Colonic mucosa (tissue), 4 donors: ENCODE measurements at regions not wholly inside any gene's neighbourhood (a gene's known extent, or its start where the extent isn't known, plus 50 kb on each side); places are given as distances from the start of the nearest gene placed in this dataset.
A peak's percentile ranks its signal among the peaks of the same experiment; 100 is the strongest.

Experiments used
- DNase-seq: peaks from one replicate; pipeline ENCODE4 v3.0.0-alpha.2; 2020
- H3K27ac ChIP-seq: fragments of 200-600 bp; one replicate; pipeline ENCODE4 v1.8.0; 2021
- H3K27me3 ChIP-seq: fragments of 200-600 bp; one replicate; pipeline ENCODE4 v1.8.0; 2021
- H3K36me3 ChIP-seq: fragments of 200-600 bp; one replicate; pipeline ENCODE4 v1.8.0; 2021
- H3K4me1 ChIP-seq: fragments of 200-600 bp; one replicate; pipeline ENCODE4 v1.8.0; 2021; ENCODE audit warnings: mild to moderate bottlenecking
- H3K4me3 ChIP-seq: fragments of 200-600 bp; one replicate; pipeline ENCODE4 v1.8.0; 2021
- H3K9ac ChIP-seq, 2 donors: one replicate each; pipeline ENCODE4 v1.7.0; 2013; ENCODE audit warnings: control low read depth in 2 of 2, low read depth in 2 of 2, low read length in 2 of 2
- H3K9me3 ChIP-seq: fragments of 200-600 bp; one replicate; pipeline ENCODE4 v1.8.0; 2021
- CTCF ChIP-seq: fragments of 200-600 bp; IDR thresholded peaks from one replicate; pipeline ENCODE4 v1.8.0; 2022; ENCODE audit warnings: antibody characterized with exemption, mild to moderate bottlenecking
- intact Hi-C: fragments of 100-400 bp; cut with DNase I; formaldehyde crosslinking; loops from one replicate; pipeline ENCODE4 v1.14.1; 2022
- donor health status: healthy.
- donor health status: DM: no; HTN: no; CAD: no.
- donor health status: DM: no; HTN: no; CAD: no.

GRCh38 chr4:187179086-187180058 lies 455.7 kb upstream of the FAT1 start:
- no peaks in the 10 kb centered on the region for H3K9me3 ChIP-seq
- no peaks in the 10 kb centered on the region for H3K4me1 ChIP-seq
- no peak for TF ChIP-seq CTCF
- H3K9ac ChIP-seq, result no peak overlapping the region
- no peaks in the 10 kb centered on the region for H3K27me3 ChIP-seq
- DNase-seq, result no peak
- intact Hi-C loops, result no loop called here
- no peak overlapping the region for H3K27ac ChIP-seq
- H3K4me3 ChIP-seq, result no peak overlapping the region
- H3K36me3 ChIP-seq, result no peaks in the 10 kb centered on the region

GRCh38 chr4:187181054-187181453 lies 457.4 kb upstream of the FAT1 start:
- Histone ChIP-seq H3K4me3 (no peak overlapping the region), H3K4me1 (no peaks in the 10 kb centered on the region), H3K9ac (no peak overlapping the region), H3K27me3 (no peaks in the 10 kb centered on the region), H3K36me3 (no peaks in the 10 kb centered on the region), H3K27ac (no peak overlapping the region), H3K9me3 (no peaks in the 10 kb centered on the region)
- DNase-seq, result no peak
- no peak for TF ChIP-seq CTCF
- intact Hi-C loops, result no loop called here

- TF ChIP-seq CTCF, result no peak
- DNase-seq, result no peak
- Histone ChIP-seq H3K36me3 (no peaks in the 10 kb centered on the region), H3K27me3 (no peaks in the 10 kb centered on the region), H3K4me3 (no peak overlapping the region), H3K27ac (no peak overlapping the region), H3K9me3 (no peaks in the 10 kb centered on the region), H3K9ac (no peak overlapping the region), H3K4me1 (no peaks in the 10 kb centered on the region)
- intact Hi-C loops, result no loop called here
These were observed 459.7 kb upstream of the FAT1 start for GRCh38 chr4:187183346-187183745.

DNA sequence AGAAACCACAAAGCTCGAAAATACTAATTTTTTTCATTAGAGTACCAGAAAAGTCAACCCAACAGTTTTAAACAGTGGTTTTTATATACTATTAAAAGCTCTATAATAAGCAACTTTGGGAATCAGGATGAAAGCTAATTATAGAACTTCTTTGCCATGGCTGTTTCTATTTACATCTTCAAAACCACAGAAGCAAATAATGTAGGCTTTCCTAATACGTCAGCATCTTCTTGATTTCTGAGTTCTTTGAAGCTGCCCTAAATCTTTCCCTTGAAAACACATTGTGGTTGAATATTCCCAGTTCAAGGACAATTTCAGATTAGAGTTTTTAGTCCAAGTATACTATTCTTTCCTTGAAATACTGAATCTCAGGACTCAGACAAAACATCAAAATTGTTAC lies 460.2 kb upstream of the FAT1 start:
- H3K9me3 ChIP-seq, result no peaks in the 10 kb centered on the region
- no peak for DNase-seq
- TF ChIP-seq CTCF, result no peak
- H3K4me3 ChIP-seq, result no peak overlapping the region
- no peaks in the 10 kb centered on the region for H3K4me1 ChIP-seq
- intact Hi-C loops, result no loop called here
- H3K27ac ChIP-seq, result no peak overlapping the region
- no peaks in the 10 kb centered on the region for H3K27me3 ChIP-seq
- H3K9ac ChIP-seq, result no peak overlapping the region
- H3K36me3 ChIP-seq, result no peaks in the 10 kb centered on the region

DNA sequence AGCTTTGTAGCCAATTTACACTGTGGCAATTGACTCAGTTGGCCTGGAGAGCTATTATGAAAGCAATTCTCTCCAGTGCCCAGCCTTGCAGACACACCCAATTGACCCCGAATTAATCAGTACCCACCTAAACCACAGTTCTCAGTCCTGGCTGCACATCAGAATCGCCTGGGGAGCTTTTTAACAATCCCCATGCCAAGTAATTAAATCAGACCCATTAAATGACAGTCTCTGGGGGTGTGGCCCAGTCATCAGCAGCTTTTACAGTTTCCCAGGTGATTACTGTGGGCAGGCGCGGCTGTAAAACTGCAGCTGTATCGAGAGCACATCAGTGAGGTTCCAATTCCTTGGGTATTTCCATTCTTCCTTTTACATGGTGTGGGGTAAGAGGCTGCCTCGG lies 460.9 kb upstream of the FAT1 start:
- H3K4me1 ChIP-seq, result no peaks in the 10 kb centered on the region
- intact Hi-C loops, result no loop called here
- no peak overlapping the region for H3K9ac ChIP-seq
- no peak for TF ChIP-seq CTCF
- no peaks in the 10 kb centered on the region for H3K27me3 ChIP-seq
- no peaks in the 10 kb centered on the region for H3K9me3 ChIP-seq
- H3K36me3 ChIP-seq, result no peaks in the 10 kb centered on the region
- no peak overlapping the region for H3K4me3 ChIP-seq
- H3K27ac ChIP-seq, result no peak overlapping the region
- DNase-seq, result peak; percentile 71
